HL-60 (cell line): ENCODE measurements at regions not wholly inside any gene's neighbourhood (a gene's known extent, or its start where the extent isn't known, plus 50 kb on each side); places are given as distances from the start of the nearest gene placed in this dataset.

Experiments used
- POLR2AphosphoS5 ChIP-seq: IDR thresholded peaks from 2 replicates; pipeline ENCODE4 v1.6.1; 2012; ENCODE audit warnings: low read depth
- TF ChIP-seq, protein P1 (sequence below): IDR thresholded peaks from one replicate; pipeline ENCODE4 v1.5.1; 2011; ENCODE audit warnings: low read length, control low read depth, inconsistent platforms; ENCODE audit not compliant: insufficient read depth

DNA sequence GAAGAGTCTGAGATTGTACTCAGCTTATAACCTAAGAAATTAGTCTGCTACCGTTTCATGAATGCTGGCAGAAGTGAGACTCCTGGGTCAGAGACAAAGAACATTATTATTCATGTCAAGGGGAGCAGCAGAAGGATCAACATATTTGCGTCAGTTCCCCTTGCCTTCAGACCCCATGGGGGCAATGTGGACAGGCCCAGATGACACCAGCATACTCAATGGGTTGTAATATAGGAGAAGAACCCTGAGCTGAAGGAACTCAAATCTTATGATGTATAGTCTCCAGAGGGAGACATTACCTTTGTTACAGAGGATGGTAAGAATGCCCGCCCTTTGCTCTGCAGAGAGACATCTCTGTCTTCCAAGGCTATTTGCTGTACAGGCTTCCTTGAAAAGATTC lies 384.4 kb downstream of the EPM2A start:
- no peak for TF ChIP-seq POLR2AphosphoS5
- TF ChIP-seq, protein P1, sequence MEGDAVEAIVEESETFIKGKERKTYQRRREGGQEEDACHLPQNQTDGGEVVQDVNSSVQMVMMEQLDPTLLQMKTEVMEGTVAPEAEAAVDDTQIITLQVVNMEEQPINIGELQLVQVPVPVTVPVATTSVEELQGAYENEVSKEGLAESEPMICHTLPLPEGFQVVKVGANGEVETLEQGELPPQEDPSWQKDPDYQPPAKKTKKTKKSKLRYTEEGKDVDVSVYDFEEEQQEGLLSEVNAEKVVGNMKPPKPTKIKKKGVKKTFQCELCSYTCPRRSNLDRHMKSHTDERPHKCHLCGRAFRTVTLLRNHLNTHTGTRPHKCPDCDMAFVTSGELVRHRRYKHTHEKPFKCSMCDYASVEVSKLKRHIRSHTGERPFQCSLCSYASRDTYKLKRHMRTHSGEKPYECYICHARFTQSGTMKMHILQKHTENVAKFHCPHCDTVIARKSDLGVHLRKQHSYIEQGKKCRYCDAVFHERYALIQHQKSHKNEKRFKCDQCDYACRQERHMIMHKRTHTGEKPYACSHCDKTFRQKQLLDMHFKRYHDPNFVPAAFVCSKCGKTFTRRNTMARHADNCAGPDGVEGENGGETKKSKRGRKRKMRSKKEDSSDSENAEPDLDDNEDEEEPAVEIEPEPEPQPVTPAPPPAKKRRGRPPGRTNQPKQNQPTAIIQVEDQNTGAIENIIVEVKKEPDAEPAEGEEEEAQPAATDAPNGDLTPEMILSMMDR, result no peak
